ENCODE measurements at regions not wholly inside any gene's neighbourhood (a gene's known extent, or its start where the extent isn't known, plus 50 kb on each side); places are given as distances from the start of the nearest gene placed in this dataset.

DNA sequence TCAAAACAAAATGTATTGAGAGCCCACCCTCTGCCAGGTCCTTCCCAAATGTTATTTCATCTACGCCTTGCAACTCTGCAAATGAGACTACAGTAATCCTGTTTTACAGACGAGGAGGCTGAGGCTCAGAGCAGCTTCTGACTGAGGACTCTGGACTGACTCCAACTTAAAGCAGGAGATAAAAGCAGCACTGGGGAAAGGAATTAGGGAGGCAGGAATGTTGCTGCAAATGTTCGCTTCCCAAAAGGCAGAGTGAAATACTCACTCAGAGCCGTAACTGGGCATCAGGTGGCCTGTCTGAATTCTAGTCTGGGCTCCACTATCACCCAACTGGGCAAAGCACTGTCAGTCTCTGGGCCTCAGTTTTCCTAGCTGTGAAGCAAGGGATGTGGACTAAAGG, 94.7 kb upstream of the SRD5A3 start:
- Histone ChIP-seq H3K27me3 (ENCODE audit: insufficient read depth, low read depth) (no peaks in the 10 kb centered on the region), H3K79me2 (ENCODE audit: low read depth) (no peaks in the 10 kb centered on the region), H4K20me1 (ENCODE audit: insufficient read depth) (no peaks in the 10 kb centered on the region), H3K4me2 (no peak overlapping the region), H3K9me2 (ENCODE audit: insufficient read depth) (no peaks in the 10 kb centered on the region), H3K36me3 (ENCODE audit: low read depth) (no peaks in the 10 kb centered on the region), H3K27ac (no peak overlapping the region), H3F3A (ENCODE audit: insufficient read depth, low read depth) (no peaks in the 10 kb centered on the region), H3K4me3 (no peak overlapping the region), H3K9me3 (ENCODE audit: insufficient read depth, low read depth) (no peaks in the 10 kb centered on the region), H3K4me1 (replicated peaks; ENCODE audit: insufficient read depth) (no peaks in the 10 kb centered on the region), H2AFZ (no peak overlapping the region)
- no TSS peak for BruUV-seq (replicated peaks)
- ChIA-PET CTCF (no interaction called here), POLR2A (ENCODE audit: unreplicated experiment) (no interaction called here)
- DNase-seq, result no peak
- TF ChIP-seq EZH2 (IDR thresholded peaks at IDR 0.05; ENCODE audit: low read depth), result no peak
- TF ChIP-seq, protein P1, sequence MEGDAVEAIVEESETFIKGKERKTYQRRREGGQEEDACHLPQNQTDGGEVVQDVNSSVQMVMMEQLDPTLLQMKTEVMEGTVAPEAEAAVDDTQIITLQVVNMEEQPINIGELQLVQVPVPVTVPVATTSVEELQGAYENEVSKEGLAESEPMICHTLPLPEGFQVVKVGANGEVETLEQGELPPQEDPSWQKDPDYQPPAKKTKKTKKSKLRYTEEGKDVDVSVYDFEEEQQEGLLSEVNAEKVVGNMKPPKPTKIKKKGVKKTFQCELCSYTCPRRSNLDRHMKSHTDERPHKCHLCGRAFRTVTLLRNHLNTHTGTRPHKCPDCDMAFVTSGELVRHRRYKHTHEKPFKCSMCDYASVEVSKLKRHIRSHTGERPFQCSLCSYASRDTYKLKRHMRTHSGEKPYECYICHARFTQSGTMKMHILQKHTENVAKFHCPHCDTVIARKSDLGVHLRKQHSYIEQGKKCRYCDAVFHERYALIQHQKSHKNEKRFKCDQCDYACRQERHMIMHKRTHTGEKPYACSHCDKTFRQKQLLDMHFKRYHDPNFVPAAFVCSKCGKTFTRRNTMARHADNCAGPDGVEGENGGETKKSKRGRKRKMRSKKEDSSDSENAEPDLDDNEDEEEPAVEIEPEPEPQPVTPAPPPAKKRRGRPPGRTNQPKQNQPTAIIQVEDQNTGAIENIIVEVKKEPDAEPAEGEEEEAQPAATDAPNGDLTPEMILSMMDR (conservative IDR thresholded peaks at IDR 0.05), result no peak
- intact Hi-C loops (cut with micrococcal nuclease; ENCODE audit: unreplicated experiment), result no loop called here

DNA sequence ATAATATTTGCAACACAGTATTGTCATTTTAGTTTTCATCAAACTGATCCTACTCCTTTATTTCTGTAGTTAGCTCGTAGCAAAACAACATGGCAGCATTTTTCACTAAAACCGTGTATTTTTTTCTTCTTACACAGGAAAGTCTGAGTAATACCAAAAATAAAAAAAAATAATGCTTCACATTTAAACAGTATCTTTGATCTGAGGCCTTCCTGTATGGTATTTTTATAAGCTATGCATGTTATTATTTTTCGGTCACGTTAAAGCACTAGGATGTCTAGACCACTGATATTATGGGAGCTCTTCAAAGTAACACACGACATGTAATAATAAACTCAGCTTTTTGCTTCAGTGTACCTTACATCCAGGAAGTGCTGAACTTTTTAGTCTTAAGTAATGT, 94.1 kb upstream of the SRD5A3 start:
- H2AFZ ChIP-seq, result no peak overlapping the region
- H3F3A ChIP-seq (ENCODE audit: insufficient read depth, low read depth), result no peaks in the 10 kb centered on the region
- no TSS peak for BruUV-seq (replicated peaks)
- no peak overlapping the region for H3K27ac ChIP-seq
- no peak for TF ChIP-seq EZH2 (IDR thresholded peaks at IDR 0.05; ENCODE audit: low read depth)
- TF ChIP-seq, protein P1 (conservative IDR thresholded peaks at IDR 0.05), result no peak
- no peaks in the 10 kb centered on the region for H3K36me3 ChIP-seq (ENCODE audit: low read depth)
- DNase-seq, result no peak
- no peak overlapping the region for H3K4me2 ChIP-seq
- H3K9me3 ChIP-seq (ENCODE audit: insufficient read depth, low read depth), result no peaks in the 10 kb centered on the region
- ChIA-PET POLR2A (ENCODE audit: unreplicated experiment) (no interaction called here), CTCF (no interaction called here)
- H3K79me2 ChIP-seq (ENCODE audit: low read depth), result no peaks in the 10 kb centered on the region
- no peaks in the 10 kb centered on the region for H3K9me2 ChIP-seq (ENCODE audit: insufficient read depth)
- no peaks in the 10 kb centered on the region for H4K20me1 ChIP-seq (ENCODE audit: insufficient read depth)
- H3K4me1 ChIP-seq (replicated peaks; ENCODE audit: insufficient read depth), result no peaks in the 10 kb centered on the region
- no peak overlapping the region for H3K4me3 ChIP-seq
- no peaks in the 10 kb centered on the region for H3K27me3 ChIP-seq (ENCODE audit: insufficient read depth, low read depth)
- intact Hi-C loops (cut with micrococcal nuclease; ENCODE audit: unreplicated experiment), result no loop called here

DNA sequence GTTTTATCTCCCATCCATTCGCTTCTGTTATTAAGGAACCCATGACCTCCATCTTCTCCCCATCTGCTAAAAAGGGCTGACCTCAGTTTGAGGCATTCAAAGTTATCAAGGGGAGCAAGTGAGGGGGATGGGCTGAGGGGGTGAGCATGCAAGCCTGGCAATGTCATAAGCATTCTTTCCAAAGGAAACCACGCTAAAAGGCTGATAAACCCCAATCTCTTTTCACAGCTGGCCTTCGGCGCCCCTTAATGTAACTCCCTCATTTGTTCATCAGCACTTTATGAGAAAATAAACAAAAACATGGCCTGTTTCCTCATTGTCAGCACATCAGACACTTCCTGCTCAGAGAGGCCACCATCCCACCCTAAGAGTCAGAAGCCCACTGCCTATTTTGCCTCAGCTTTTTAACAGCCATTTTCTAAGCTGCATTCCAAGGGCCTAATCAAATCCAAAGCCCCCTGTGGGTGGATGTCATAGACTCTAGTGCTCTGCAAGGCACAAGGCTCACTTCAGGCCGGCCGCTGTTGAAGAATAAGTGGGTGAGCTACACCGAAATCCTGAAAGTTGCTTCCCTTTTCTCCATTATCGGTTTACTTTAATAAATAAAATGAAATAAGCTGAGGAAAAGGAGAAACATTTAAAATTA, 92.0 kb upstream of the SRD5A3 start:
- Histone ChIP-seq H3K9me3 (ENCODE audit: insufficient read depth, low read depth) (no peaks in the 10 kb centered on the region), H3K9me2 (ENCODE audit: insufficient read depth) (no peaks in the 10 kb centered on the region), H3K4me2 (no peak overlapping the region), H3K27me3 (ENCODE audit: insufficient read depth, low read depth) (no peaks in the 10 kb centered on the region), H4K20me1 (ENCODE audit: insufficient read depth) (no peaks in the 10 kb centered on the region), H3F3A (ENCODE audit: insufficient read depth, low read depth) (no peaks in the 10 kb centered on the region), H3K36me3 (ENCODE audit: low read depth) (no peaks in the 10 kb centered on the region), H3K79me2 (ENCODE audit: low read depth) (no peaks in the 10 kb centered on the region), H3K4me3 (no peak overlapping the region), H3K4me1 (replicated peaks; ENCODE audit: insufficient read depth) (no peaks in the 10 kb centered on the region), H2AFZ (no peak overlapping the region), H3K27ac (no peak overlapping the region)
- CTCF ChIA-PET, result no interaction called here
- no TSS peak for BruUV-seq (replicated peaks)
- no peak for DNase-seq
- POLR2A ChIA-PET (ENCODE audit: unreplicated experiment), result no interaction called here
- intact Hi-C loops (cut with micrococcal nuclease; ENCODE audit: unreplicated experiment), result no loop called here
- no peak for TF ChIP-seq EZH2 (IDR thresholded peaks at IDR 0.05; ENCODE audit: low read depth)
- TF ChIP-seq, protein P1 (conservative IDR thresholded peaks at IDR 0.05), result no peak
